GM18519 (cell line): ENCODE measurements at regions not wholly inside any gene's neighbourhood (a gene's known extent, or its start where the extent isn't known, plus 50 kb on each side); places are given as distances from the start of the nearest gene placed in this dataset.
A peak's percentile ranks its signal among the peaks of the same experiment; 100 is the strongest.

Source experiments
- ATAC-seq: cut with Tn5 transposase; IDR thresholded peaks from one replicate; pipeline ENCODE4 v1.9.1; 2021; ENCODE audit warnings: mild to moderate bottlenecking, moderate library complexity; ENCODE audit not compliant: unreplicated experiment, low FRiP score

DNA sequence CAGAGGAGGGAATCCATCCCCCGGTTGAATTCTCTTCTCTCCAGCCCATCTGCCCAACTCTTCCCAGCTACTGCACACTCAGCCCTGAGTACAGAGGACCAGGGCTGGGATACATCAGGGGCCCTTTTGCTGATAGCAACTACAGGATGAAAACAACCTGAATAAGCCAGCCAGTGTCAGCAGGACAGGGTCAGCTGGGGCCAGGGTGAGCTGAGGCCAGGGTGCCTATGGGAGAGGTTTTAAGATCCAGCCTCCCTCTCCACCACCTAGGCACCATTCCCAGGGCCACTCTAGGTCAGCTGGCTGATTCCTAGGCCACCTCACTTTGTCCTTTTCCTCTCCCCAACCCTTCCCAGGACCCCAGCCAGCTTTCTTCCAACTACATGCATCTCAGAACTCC, 83.8 kb downstream of the MRPL46 start:
- ATAC-seq: no peak

DNA sequence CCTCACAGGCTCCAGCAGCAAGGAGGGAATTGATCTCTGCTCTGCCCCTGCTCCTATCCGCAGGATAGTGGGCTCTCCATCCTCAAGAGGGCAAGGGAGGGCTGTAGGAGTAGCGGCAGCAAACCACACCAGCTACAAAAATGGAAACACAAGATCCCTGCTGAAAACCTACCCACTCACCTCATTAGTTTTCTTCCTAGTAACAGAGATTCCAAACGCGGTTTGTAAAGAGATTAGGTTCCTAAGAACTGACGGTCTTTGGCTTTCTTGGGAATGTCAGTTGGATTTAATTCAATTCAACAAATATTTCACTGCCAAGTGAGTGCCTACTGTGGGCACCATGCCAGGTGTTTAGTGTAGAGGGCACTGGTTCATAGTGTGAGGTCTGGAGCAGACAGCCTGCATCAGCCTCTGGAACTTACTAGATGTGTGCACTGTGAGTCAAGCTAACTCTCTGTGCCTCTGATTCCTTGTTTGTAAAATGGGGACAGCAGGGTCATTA, 84.7 kb downstream of the MRPL46 start:
- no peak for ATAC-seq

DNA sequence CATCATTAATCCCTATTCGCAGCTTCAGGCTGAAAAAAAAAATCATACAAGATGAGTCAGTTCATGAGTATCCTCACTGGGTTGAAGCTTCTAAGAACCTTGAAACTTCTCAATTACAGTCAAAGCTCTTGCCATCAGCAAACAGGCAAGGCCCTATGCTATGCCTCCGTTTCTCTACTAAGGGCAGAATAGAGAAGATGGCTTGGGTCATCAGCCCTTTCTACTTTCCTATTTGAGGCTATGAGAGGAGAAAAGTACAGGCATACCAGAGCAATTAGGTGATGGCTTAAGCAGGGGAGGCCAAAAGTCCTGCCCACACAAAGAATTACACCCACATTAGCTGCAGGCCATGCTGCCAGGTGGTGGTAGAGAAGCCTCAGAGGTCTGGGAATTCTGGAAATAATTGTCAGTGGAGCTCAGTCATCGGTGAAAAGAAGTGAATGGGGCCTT, 89.0 kb downstream of the MRPL46 start:
- ATAC-seq: no peak

DNA sequence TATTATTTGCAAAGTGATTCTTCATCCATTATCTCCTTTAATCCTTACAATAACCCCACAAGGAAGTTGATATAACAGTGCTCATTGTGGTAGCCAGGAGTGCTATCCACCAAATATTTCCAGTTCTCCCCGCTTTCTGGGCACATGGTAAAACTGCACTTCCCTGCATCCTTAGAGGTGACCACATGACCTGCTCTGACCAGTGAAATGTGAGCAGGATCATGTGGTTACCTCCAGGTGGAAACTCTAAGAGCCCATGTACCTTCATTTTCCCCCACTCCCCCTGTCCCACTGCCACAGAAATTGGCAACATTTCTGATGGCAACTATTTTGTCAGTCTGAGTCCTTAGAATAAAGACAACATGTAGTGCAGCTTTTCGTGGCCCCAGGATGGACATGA, 89.7 kb downstream of the MRPL46 start:
- ATAC-seq: no peak

DNA sequence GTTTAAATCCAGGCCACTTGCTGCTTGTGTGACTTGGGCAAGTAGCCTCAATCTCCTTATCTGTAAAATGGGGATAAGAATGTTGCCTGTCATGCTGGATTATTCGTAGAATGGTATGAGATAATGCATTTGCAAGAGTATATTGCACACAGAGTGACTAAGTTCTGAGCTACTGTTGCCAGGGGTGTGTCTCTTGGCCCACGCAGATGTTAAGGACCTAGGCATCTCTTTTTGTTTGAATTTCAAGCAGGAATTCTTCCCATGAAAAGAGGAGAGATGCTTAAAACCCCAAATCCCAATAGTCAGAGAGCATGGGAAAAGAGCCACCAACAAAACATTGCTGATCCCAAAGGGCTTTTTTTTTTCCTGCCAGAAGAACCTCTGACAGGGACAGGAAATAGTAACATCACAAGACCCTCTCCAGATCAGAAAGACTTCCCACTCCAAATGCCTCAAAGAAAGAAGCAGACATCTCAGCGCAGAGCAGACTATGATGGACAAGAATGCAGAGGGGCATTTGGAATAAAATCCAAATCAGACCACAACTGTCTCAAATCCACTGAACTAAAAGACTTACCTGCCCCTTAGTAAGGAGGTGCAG, 90.5 kb downstream of the MRPL46 start:
- ATAC-seq: no peak

DNA sequence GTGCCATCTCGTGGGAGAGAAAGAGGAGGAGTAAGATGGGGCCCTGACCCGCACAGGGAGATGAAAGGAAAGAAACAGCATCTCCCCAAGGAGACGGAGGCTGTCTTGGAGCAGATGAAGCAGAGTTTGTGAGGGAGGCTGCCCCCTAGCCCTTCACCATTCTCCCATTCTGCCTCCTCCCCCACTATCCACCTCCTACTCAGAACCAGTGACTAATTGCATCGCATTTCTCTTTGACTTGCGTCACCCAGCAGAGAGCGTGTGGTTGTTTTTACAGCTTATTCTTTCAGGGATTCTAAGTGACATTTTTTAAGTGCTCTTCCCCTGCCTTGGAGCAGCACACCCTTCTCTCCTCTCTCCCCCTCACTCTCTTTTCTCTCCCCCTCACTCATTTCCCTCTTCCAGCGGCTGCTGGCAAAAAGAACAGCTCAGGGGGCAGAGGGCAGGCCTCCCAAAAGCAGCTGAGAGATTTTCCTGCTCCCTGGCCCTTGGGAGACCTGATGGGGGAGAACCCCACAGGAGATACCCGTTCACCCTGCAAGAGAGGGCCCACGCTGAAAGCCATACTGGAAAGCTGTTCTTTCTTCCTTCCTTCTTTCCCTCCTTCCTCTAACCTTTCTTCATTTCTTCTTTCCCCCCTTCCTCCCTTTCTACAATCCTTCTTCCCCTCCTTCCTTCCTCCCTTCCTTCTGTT, 91.8 kb downstream of the MRPL46 start:
- ATAC-seq: no peak

DNA sequence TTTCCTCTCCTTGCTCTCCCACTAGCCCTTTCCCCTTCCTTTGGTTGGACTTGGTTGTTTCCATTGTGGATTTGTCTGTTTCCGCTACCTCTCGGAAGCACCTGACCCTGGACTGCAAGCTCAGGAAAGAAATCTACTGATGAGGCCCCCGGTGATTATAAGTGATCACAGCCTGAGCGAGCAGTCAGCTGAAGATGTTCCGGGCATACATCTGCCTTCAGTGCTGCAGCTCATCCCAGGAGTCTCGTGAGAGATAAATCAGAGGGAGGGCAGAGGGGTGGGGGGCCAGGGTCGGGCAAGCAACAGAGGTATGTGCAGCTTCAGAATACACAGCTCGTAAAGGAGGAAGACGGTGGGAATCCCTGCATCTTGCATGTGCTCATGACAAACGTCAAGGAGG, 102.1 kb downstream of the MRPL46 start:
- ATAC-seq: no peak

DNA sequence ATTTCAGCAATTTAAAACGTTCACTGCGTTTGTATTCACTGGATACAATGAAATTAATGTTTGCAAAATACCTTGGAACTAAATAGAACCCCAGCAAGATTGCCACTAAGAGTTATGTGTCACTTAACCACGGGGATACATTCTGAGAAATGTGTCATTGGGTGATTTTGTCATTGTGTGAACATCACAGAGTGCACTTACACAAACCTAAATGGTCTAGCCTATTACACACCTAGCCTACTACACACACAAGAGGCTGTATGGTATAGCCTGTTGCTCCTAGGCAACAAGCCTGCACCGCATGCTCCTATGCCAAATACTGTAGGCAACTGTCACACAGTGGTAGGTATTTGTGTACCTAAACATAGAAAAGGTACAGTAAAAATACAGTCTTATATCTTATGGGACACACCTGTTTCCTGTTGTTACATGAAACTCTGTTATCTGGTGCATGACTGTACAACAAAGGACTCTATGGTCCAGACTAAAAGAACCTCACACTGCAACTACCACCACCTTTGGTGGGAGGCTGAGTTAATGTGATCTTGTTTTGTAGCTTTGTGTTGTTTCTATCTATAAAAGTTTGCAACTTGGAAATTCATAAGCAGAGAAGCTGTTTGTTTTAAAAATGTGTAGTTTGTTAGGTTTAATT, 92.2 kb upstream of the NTRK3 start:
- no peak for ATAC-seq

DNA sequence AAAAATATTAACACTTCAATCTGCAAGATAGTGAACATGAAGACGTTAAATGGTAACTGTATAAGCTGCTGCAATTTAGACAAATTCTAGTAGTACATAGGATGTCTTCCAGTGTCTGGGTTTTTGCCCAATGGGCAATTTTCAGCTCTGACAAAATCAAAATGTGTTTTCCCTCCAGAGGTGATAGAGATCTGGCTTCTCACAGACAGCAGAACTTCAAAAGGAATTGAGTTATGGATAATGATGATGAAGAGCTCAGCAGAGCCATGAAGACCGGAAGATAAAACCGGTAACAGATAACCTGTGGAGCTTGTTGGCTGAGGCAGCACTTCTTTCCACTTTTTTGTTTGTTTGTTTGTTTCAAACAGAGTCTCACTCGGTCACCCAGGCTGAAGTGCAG, 89.4 kb upstream of the NTRK3 start:
- no peak for ATAC-seq

DNA sequence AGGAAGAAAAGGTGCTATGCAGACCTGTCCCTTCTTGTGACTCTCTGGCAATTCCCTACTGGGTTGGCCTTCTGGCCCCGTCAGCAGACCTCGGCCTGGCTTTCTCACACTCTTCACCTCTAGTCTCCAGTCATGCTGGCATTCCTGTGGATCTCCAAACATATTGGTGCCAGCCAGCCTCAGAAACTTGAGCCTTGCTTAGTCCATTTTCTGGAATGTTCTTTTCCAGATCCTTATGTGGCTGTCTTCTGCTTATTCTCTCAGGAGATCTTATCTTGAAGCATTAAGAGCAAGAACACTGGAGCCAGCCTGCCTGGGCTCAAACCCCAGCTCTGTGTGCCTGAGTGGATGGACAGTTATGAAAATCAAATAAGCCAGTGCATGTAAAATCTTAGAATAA, 88.2 kb upstream of the NTRK3 start:
- no peak for ATAC-seq

DNA sequence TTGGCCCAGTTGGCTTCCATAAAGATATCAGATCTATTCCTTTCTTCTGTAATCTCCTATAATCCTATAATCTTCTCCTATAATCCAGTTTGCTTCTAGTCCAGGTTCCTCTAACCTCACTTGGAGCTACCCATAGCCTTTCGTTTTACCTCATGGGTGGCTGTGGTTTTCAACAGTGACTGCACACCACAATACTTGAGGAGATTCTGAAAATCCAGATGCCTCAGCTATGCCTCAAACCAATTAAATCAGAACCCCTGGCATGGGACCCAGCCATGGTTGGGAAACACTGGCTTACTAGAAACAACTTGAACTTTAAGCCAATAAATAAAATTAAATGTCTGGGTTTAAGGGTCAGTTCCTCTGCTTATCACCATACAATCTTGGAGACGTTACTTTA, 86.1 kb upstream of the NTRK3 start:
- no peak for ATAC-seq

DNA sequence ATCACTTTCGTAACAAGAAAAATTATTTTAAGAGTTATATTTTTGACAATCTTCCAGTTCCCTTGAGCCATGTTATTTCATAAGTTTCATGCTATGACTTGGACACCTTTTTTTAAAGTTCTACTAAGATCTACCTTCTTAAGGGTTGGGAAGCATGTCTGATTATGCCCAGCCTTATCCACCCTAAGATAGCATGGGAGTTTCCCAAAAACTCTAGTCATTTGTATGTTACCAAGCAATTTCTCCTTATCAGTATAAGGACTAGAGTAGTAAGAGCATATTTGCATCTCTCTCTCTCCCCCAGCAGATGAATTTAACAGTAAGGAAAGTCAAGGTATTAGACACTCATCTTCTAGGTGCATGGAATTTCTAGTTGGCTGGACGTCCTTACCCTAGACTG, 85.1 kb upstream of the NTRK3 start:
- ATAC-seq: no peak

DNA sequence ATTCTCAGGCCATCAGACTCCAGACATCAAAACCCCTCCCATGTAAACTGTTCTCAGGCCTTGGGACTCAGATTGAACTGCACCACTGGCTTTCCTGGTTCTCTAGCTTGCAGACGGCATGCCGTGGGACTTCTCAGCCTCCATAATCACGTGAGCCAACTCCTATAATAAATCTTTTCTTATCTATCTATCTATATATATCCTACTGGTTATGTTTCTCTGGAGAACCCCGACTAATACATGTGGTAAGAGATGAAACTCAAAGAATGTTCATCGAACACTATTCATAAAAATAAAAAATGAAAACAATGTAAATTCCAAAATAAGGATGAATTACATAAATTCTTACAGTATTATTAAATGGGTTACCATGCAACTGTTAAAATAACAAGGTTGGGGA, 84.5 kb upstream of the NTRK3 start:
- no peak for ATAC-seq

DNA sequence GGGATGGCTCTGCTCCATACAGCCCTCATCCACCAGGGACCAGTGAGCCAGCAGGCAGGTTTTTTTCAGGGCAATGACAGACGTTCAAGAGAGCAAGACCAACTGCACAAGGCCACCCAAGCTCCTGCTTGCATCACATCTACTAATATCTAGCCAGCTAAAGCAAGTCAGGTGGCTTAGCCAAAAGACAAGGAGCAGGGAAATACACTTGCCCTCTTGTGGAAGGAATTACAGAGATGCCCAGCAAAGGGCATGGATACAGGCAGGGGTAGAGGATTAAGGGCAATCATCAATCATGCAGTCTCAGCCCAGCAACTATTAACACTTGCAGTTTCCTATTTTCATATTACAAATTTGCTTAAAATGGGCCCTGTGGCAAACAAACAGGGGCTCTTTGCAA, 81.5 kb upstream of the NTRK3 start:
- no peak for ATAC-seq

DNA sequence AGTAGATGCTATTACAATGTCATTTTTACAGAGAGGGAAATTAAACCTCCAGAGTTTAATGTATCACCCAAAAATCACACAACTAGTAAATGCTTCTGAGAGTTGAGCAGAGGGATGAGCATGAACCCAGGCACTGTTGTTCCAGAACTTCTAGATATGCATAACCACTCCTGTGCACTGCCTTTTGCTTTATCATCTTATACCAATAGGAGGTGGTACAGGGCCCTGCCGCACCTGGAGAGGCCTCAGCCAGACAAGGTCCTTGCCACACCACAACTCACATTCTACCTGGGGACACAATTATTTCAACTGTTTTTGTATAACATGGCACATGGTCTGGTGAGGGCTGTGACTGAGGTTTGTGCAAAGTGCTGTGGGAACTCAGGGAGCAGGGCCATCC, 78.5 kb upstream of the NTRK3 start:
- no peak for ATAC-seq

DNA sequence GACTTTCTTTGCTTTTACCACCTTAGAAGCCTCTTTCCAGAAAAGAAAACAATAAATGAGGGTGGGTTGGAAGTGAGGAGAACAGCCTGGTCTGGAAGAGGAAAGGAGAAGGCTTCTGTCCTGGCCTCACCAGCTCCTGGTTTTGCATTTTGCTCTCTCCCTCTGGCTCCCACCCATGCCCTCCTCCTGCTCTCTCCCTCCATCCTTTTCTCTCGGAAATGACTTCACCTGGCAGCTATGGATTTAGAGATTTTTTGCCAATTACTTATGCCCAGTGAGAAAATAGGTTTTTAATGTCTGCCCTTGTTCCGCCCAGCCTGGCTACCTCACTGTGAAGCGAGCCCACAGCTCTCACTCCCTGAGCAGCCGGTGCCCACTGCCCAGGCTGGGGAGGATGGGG, 77.9 kb upstream of the NTRK3 start:
- no peak for ATAC-seq

DNA sequence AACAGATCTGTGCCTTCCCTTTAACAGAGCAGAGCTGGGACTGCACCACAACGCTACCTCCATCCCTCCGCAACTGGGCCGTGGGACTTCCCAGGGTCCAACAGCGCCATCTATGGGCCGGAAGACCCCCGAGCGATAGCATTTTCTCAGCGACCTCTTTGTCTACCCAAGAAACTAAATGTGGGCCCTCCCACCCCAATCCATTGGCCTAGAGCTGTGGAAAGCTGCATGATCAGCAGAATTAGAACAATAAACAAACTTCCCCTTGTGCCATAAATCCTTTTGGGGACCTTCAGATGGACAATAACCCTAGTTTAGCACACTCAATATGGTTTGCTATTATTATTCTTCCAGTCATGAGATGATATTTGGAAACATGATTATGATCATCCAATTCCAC, 74.8 kb upstream of the NTRK3 start:
- peak; percentile 68 for ATAC-seq

DNA sequence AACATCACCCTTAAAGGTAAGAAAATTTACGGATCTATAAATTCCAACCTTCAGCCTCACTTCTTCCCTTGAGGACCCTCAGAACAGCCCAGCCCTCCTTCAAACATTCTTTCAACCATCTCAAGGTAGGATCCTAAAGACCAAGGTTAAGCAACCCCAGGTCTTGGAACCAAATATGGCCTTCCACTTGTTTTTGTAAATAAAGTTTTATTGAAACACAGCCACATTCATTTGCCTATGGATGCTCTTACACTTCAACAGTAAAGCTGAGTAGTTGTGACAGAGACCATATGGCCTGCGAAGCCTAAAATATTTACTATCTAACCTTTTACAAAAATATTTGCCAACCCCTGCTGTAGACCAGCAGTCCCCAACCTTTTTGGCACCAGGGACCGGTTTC, 70.4 kb upstream of the NTRK3 start:
- ATAC-seq: no peak

DNA sequence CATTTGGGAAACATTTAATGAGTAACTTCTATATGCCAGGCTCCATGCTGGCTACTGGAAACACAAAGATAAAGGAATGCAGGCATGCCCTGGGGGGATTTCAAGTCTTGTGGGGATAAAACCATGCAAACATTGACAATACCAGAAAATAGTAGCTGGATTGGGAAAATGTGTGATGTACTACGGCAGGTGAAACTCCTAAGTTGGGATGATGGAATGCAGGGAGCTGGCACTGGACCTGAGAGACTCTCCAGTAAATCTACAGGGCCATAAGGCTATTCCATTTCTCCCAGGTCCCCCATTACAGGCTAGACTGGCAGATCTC, 68.2 kb upstream of the NTRK3 start:
- no peak for ATAC-seq

DNA sequence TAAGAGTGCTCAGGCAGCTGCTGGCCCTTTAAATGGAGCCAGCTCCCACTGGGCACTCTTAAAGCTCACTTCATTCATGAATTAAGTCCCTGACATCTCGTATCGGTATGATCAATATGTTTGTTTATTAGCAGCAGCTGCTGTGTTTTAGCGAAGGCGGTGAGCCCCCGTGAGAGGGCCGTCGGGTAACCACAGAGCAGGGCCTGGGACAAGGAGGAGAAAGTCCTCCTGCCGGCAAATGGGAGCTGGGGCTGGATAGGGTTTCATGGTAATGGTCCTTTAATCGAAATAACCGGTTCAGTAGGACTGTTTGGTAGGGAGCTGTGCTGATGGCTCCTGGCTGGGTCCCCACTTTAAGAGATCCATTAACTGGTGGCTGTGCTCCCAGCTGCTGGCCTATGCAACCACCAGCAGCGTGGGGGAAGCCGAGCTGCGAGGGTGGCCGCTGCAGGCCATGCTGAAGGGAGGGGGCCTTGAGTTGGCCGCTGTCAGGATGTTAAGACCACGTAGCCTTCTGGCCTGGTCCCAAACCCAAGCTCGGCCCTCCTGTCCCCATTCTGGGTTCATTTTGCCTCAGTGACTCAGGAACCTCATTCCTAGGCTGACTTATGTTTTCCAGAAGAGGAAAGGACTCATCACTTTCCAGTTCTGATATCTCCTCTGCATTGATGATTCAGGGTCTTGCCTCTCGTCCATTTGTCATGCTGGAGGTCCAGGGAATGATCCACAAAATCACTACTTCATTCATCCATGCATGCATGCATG, 67.6 kb upstream of the NTRK3 start:
- no peak for ATAC-seq

DNA sequence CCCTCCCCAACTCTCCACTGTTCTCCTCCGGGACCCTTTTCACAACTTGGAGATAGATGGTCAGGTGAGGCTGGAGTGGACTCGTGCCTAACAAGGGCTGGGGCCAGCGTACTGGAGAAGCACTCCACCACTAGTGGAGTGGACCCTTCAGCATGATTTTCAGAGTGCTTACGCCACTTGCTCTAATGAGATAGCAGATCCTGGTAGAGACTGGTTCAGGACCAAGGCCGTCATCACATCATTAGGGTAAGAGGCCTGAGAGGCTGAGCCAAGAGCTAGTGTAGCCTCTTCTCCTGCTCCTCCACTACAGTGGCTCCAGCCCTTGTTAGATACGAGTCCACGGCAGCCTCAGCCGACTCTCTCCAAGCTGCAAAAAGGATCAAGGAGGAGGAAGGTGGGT, 66.9 kb upstream of the NTRK3 start:
- no peak for ATAC-seq
